ENCODE measurements at regions not wholly inside any gene's neighbourhood (a gene's known extent, or its start where the extent isn't known, plus 50 kb on each side); places are given as distances from the start of the nearest gene placed in this dataset.

DNA sequence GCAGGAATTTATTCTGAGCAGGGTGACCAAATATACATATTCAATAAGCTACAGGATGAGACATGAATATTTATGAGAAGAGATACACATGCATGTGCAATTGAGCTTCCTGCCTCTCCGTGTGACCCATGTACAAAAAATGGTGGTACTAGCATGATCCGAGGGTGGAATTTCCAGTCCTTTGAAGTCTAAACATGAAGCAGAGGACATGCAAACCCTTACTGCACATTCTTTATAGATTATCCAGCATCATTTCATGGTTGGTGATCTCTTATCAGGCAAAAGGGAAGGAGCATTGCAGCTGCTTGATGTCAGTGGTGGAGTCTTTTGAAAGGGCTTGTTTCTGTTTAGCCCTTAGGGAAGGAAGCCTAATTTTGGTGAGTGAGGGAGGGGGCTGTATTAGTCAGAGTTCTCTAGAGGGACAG lies 448.6 kb downstream of the SETD4 start:
- Histone ChIP-seq H3K9me3 (ENCODE audit: control insufficient read depth in 1 of 2, low read length in 2 of 2) (no peaks in the 10 kb centered on the region), H3K27ac (ENCODE audit: low read depth, low read length) (no peak overlapping the region), H3K4me3 (ENCODE audit: low read depth in 1 of 2, low read length in 2 of 2) (no peak overlapping the region), H3K9ac (ENCODE audit: low read depth in 1 of 2, low read length in 2 of 2) (no peak overlapping the region), H3K36me3 (ENCODE audit: control insufficient read depth in 1 of 2, insufficient read depth in 2 of 2, low read length in 2 of 2) (no peaks in the 10 kb centered on the region), H3K4me1 (ENCODE audit: control insufficient read depth in 1 of 2, insufficient read depth in 2 of 2, low read length in 2 of 2) (no peaks in the 10 kb centered on the region), H3K27me3 (ENCODE audit: control insufficient read depth in 1 of 2, insufficient read depth in 2 of 2, low read length in 2 of 2) (no peaks in the 10 kb centered on the region)

DNA sequence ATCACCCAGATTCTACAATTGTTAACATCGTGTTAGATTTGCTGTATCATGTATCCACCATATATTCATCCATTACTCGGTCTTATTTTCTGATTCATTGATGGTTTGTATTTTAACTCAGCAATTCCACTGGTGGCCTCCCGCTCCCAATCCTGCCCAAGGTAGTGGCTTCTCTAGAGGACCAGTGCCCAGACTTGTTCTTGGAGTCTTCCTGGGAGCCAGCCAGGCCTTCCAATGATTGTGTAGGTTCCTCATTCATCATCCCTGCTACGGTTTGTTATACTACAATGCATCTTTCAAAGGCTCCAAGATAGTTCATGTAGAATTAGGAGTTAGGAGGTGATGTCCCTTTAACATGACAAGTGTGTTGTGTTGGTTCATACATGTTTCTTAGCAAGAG lies 451.1 kb downstream of the SETD4 start:
- H3K4me1 ChIP-seq (ENCODE audit: control insufficient read depth in 1 of 2, insufficient read depth in 2 of 2, low read length in 2 of 2), result no peaks in the 10 kb centered on the region
- H3K4me3 ChIP-seq (ENCODE audit: low read depth in 1 of 2, low read length in 2 of 2), result no peak overlapping the region
- no peaks in the 10 kb centered on the region for H3K27me3 ChIP-seq (ENCODE audit: control insufficient read depth in 1 of 2, insufficient read depth in 2 of 2, low read length in 2 of 2)
- no peaks in the 10 kb centered on the region for H3K9me3 ChIP-seq (ENCODE audit: control insufficient read depth in 1 of 2, low read length in 2 of 2)
- no peak overlapping the region for H3K27ac ChIP-seq (ENCODE audit: low read depth, low read length)
- H3K36me3 ChIP-seq (ENCODE audit: control insufficient read depth in 1 of 2, insufficient read depth in 2 of 2, low read length in 2 of 2), result no peaks in the 10 kb centered on the region
- no peak overlapping the region for H3K9ac ChIP-seq (ENCODE audit: low read depth in 1 of 2, low read length in 2 of 2)

DNA sequence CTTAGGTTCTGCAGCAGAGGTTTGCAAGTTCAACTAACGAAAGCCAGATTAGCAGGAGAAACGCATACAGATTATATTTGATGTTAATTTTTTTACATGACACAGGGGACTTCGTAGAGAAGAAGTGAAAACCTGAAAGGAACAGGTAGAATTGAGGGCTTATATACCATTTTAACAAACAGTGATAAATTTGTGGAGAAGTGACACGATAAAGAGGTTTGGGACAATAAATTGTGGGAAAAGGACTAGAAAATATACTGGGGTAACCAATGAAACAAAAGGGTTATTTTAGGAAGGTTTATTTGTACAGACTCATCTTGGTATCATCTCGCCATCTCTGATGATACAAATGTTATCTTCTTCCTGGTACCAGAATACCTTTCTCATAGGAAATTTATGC lies 452.9 kb downstream of the SETD4 start:
- H3K4me1 ChIP-seq (ENCODE audit: control insufficient read depth in 1 of 2, insufficient read depth in 2 of 2, low read length in 2 of 2), result no peaks in the 10 kb centered on the region
- no peak overlapping the region for H3K4me3 ChIP-seq (ENCODE audit: low read depth in 1 of 2, low read length in 2 of 2)
- H3K9ac ChIP-seq (ENCODE audit: low read depth in 1 of 2, low read length in 2 of 2), result no peak overlapping the region
- H3K27me3 ChIP-seq (ENCODE audit: control insufficient read depth in 1 of 2, insufficient read depth in 2 of 2, low read length in 2 of 2), result no peaks in the 10 kb centered on the region
- no peaks in the 10 kb centered on the region for H3K36me3 ChIP-seq (ENCODE audit: control insufficient read depth in 1 of 2, insufficient read depth in 2 of 2, low read length in 2 of 2)
- H3K27ac ChIP-seq (ENCODE audit: low read depth, low read length), result no peak overlapping the region
- no peaks in the 10 kb centered on the region for H3K9me3 ChIP-seq (ENCODE audit: control insufficient read depth in 1 of 2, low read length in 2 of 2)

DNA sequence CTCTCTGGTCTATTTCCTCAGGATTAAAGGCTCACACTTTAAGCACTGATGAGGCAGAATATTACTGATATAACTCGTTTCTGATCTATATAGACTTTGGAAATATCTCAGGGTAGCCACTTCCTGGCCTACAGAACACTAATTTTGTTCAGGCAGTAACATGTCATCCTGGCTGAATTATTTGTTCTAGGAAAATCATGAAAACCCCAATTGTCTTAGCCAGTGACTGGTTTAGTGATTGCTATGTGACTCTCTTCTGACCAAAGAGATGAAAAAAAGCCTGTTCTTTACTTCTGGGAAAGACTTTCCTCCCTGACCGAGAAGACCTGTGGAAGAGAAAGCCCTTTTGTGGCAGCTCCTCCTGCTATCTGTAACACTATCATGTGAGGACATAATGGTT lies 453.7 kb downstream of the SETD4 start:
- Histone ChIP-seq H3K4me3 (ENCODE audit: low read depth in 1 of 2, low read length in 2 of 2) (no peak overlapping the region), H3K27ac (ENCODE audit: low read depth, low read length) (no peak overlapping the region), H3K4me1 (ENCODE audit: control insufficient read depth in 1 of 2, insufficient read depth in 2 of 2, low read length in 2 of 2) (no peaks in the 10 kb centered on the region), H3K9me3 (ENCODE audit: control insufficient read depth in 1 of 2, low read length in 2 of 2) (no peaks in the 10 kb centered on the region), H3K27me3 (ENCODE audit: control insufficient read depth in 1 of 2, insufficient read depth in 2 of 2, low read length in 2 of 2) (no peaks in the 10 kb centered on the region), H3K36me3 (ENCODE audit: control insufficient read depth in 1 of 2, insufficient read depth in 2 of 2, low read length in 2 of 2) (no peaks in the 10 kb centered on the region), H3K9ac (ENCODE audit: low read depth in 1 of 2, low read length in 2 of 2) (no peak overlapping the region)

DNA sequence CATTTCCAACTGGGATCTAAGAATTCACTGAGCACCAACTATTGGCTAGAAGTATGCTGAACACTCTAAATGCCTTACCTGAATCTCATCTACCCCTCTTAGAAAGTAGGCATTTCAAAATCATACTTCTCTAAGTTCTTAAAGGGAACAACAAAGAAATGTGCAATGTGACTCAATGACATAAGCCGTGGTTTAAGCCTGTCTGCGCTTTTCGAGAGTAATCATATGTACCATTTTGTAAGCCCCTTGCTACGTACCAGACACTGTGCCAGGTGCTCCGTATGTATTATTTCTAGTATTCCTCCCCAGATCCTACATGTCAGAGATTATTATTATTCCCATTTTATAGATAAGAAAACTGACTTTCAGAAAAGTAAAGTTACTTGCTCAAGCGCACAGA lies 454.2 kb downstream of the SETD4 start:
- Histone ChIP-seq H3K36me3 (ENCODE audit: control insufficient read depth in 1 of 2, insufficient read depth in 2 of 2, low read length in 2 of 2) (no peaks in the 10 kb centered on the region), H3K27ac (ENCODE audit: low read depth, low read length) (no peak overlapping the region), H3K4me1 (ENCODE audit: control insufficient read depth in 1 of 2, insufficient read depth in 2 of 2, low read length in 2 of 2) (no peaks in the 10 kb centered on the region)

DNA sequence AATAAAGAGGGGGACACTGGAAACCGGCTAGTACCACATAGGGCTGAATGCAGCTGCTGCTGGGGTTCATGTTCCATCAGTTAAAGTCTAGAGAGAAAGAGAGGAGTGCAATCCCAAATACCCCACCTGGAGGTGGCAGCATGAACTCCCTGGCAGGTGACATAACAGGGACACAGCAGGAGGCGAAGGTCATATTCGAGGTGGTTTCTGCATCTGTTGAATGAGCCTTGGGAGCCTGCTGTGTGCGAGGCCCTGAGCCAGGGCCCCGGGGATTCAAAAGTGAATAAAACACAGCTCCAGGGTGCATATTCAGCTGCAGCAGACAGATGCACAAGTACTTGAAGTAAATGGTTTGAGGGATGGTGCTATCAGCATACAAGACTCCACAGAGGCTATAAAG lies 456.8 kb downstream of the SETD4 start:
- H3K27ac ChIP-seq (ENCODE audit: low read depth, low read length), result no peak overlapping the region
- no peaks in the 10 kb centered on the region for H3K27me3 ChIP-seq (ENCODE audit: control insufficient read depth in 1 of 2, insufficient read depth in 2 of 2, low read length in 2 of 2)
- no peak overlapping the region for H3K4me3 ChIP-seq (ENCODE audit: low read depth in 1 of 2, low read length in 2 of 2)
- no peaks in the 10 kb centered on the region for H3K4me1 ChIP-seq (ENCODE audit: control insufficient read depth in 1 of 2, insufficient read depth in 2 of 2, low read length in 2 of 2)
- H3K9ac ChIP-seq (ENCODE audit: low read depth in 1 of 2, low read length in 2 of 2), result no peak overlapping the region
- no peaks in the 10 kb centered on the region for H3K36me3 ChIP-seq (ENCODE audit: control insufficient read depth in 1 of 2, insufficient read depth in 2 of 2, low read length in 2 of 2)
- H3K9me3 ChIP-seq (ENCODE audit: control insufficient read depth in 1 of 2, low read length in 2 of 2), result no peaks in the 10 kb centered on the region

More for the DNA sequence above, 454.2 kb downstream of the SETD4 start:
- H3K4me3 ChIP-seq (ENCODE audit: low read depth in 1 of 2, low read length in 2 of 2), result no peak overlapping the region
- no peaks in the 10 kb centered on the region for H3K27me3 ChIP-seq (ENCODE audit: control insufficient read depth in 1 of 2, insufficient read depth in 2 of 2, low read length in 2 of 2)
- no peak overlapping the region for H3K9ac ChIP-seq (ENCODE audit: low read depth in 1 of 2, low read length in 2 of 2)
- H3K9me3 ChIP-seq (ENCODE audit: control insufficient read depth in 1 of 2, low read length in 2 of 2), result no peaks in the 10 kb centered on the region

DNA sequence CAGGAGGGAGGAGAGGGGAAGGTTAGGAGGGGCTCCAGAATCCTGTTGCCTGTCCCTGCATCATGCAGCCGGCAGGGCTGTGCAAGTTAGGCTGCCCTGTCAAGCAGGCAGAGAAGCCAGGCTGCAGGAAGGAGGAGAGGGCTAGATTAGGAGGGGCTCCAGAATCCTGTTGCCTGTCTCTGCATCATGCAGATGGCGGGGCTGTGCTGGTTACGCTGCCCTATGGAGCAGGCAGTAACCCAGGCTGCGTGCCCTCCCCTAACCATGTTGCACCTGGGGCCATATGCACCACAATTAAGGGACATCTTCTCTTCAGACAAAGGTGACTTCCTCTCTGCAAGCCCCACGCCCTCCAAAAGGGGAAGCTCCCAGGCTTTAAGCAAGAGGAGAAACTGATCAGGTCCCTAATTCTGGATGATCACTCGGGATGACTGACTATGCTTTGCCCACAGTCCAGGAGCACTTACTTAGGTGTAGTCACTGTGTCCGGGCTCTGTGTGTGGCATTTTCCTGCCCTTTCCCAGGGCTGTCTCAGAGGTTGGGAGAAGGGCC lies 457.4 kb downstream of the SETD4 start:
- H3K9ac ChIP-seq (ENCODE audit: low read depth in 1 of 2, low read length in 2 of 2), result no peak overlapping the region
- no peaks in the 10 kb centered on the region for H3K36me3 ChIP-seq (ENCODE audit: control insufficient read depth in 1 of 2, insufficient read depth in 2 of 2, low read length in 2 of 2)
- H3K9me3 ChIP-seq (ENCODE audit: control insufficient read depth in 1 of 2, low read length in 2 of 2), result no peaks in the 10 kb centered on the region
- no peak overlapping the region for H3K27ac ChIP-seq (ENCODE audit: low read depth, low read length)
- no peaks in the 10 kb centered on the region for H3K27me3 ChIP-seq (ENCODE audit: control insufficient read depth in 1 of 2, insufficient read depth in 2 of 2, low read length in 2 of 2)
- H3K4me1 ChIP-seq (ENCODE audit: control insufficient read depth in 1 of 2, insufficient read depth in 2 of 2, low read length in 2 of 2), result no peaks in the 10 kb centered on the region
- H3K4me3 ChIP-seq (ENCODE audit: low read depth in 1 of 2, low read length in 2 of 2), result no peak overlapping the region

DNA sequence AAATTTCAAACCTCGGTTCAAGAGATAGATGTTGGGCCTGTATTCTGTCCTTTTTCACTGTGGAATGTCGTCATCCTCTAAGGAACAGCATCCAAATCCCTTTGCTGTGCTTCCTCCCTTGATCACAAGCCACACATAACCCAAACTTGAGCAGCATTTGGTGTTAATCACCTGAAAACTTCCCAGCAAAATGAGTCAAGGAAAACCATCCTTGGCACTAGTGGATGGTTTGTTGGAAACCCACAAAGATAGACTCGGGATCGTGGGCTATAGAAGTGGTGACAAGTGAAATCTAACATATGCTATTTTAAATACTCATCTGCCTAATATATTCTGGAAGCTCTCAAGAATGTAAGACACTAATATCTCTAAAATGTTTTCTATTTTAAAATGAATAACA lies 459.1 kb downstream of the SETD4 start:
- no peak overlapping the region for H3K9ac ChIP-seq (ENCODE audit: low read depth in 1 of 2, low read length in 2 of 2)

DNA sequence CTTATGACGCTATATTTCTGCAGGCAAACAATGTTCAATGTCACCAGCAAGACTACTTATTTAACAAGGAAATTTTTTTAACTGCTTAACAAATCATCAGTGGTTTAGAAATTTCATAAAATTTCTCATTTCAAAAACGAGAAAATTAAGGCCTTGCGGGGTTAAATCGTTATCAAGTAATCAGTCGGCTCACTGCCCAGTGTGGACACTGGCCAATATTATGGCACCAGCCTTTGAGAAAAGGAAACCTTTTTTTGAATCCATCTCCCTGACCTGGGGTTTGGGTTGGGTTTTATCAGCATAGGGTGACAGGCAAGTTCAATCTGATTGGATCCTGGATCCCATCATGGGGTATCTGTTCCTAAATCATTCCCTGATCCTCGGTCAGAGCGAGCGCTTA lies 461.2 kb downstream of the SETD4 start:
- H3K36me3 ChIP-seq (ENCODE audit: control insufficient read depth in 1 of 2, insufficient read depth in 2 of 2, low read length in 2 of 2), result no peaks in the 10 kb centered on the region
- H3K4me3 ChIP-seq (ENCODE audit: low read depth in 1 of 2, low read length in 2 of 2), result no peak overlapping the region
- H3K9me3 ChIP-seq (ENCODE audit: control insufficient read depth in 1 of 2, low read length in 2 of 2), result peaks cover 0 to 2% of the 10 kb centered on the region in 2 donors
- H3K27ac ChIP-seq (ENCODE audit: low read depth, low read length), result no peak overlapping the region
- H3K9ac ChIP-seq (ENCODE audit: low read depth in 1 of 2, low read length in 2 of 2), result no peak overlapping the region
- H3K27me3 ChIP-seq (ENCODE audit: control insufficient read depth in 1 of 2, insufficient read depth in 2 of 2, low read length in 2 of 2), result no peaks in the 10 kb centered on the region
- no peaks in the 10 kb centered on the region for H3K4me1 ChIP-seq (ENCODE audit: control insufficient read depth in 1 of 2, insufficient read depth in 2 of 2, low read length in 2 of 2)

More for the DNA sequence above, 459.1 kb downstream of the SETD4 start:
- no peaks in the 10 kb centered on the region for H3K4me1 ChIP-seq (ENCODE audit: control insufficient read depth in 1 of 2, insufficient read depth in 2 of 2, low read length in 2 of 2)
- H3K27ac ChIP-seq (ENCODE audit: low read depth, low read length), result no peak overlapping the region
- no peaks in the 10 kb centered on the region for H3K36me3 ChIP-seq (ENCODE audit: control insufficient read depth in 1 of 2, insufficient read depth in 2 of 2, low read length in 2 of 2)
- no peak overlapping the region for H3K4me3 ChIP-seq (ENCODE audit: low read depth in 1 of 2, low read length in 2 of 2)
- H3K9me3 ChIP-seq (ENCODE audit: control insufficient read depth in 1 of 2, low read length in 2 of 2), result no peaks in the 10 kb centered on the region
- no peaks in the 10 kb centered on the region for H3K27me3 ChIP-seq (ENCODE audit: control insufficient read depth in 1 of 2, insufficient read depth in 2 of 2, low read length in 2 of 2)

DNA sequence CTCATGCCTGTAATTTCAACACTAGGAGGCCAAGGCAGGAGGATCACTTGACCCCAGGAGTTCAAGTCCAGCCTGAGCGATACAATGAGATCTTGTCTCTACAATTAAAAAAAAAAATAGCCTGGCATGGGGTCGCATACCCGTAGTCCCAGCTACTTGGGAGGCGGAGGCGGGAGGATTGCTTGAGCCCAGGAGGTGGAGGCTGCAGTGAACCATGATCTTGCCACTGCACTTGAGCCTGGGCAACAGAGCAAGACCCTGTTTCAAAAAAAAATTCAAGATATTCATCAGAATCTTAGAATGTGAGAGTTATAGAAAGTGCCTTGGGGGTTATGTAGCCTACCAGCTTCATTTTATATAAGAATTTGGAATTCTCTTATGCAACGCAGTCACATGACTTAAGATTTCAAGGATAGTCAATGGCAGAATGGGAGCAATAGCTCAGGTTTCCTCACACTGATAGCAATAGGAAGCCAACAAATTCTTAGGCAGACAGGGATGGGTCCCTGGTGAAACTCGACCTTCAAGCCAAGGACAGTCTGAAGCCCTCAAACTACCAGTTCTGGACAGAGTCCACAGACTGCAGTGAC lies 462.5 kb downstream of the SETD4 start:
- Histone ChIP-seq H3K9me3 (ENCODE audit: control insufficient read depth in 1 of 2, low read length in 2 of 2) (peaks cover 0 to 2% of the 10 kb centered on the region in 2 donors), H3K4me3 (ENCODE audit: low read depth in 1 of 2, low read length in 2 of 2) (no peak overlapping the region), H3K4me1 (ENCODE audit: control insufficient read depth in 1 of 2, insufficient read depth in 2 of 2, low read length in 2 of 2) (peaks cover 0 to 6% of the 10 kb centered on the region in 2 donors), H3K27ac (ENCODE audit: low read depth, low read length) (no peak overlapping the region), H3K27me3 (ENCODE audit: control insufficient read depth in 1 of 2, insufficient read depth in 2 of 2, low read length in 2 of 2) (no peaks in the 10 kb centered on the region), H3K9ac (ENCODE audit: low read depth in 1 of 2, low read length in 2 of 2) (no peak overlapping the region), H3K36me3 (ENCODE audit: control insufficient read depth in 1 of 2, insufficient read depth in 2 of 2, low read length in 2 of 2) (no peaks in the 10 kb centered on the region)
